ENCODE measurements at regions not wholly inside any gene's neighbourhood (a gene's known extent, or its start where the extent isn't known, plus 50 kb on each side); places are given as distances from the start of the nearest gene placed in this dataset.
"Not testable (repeated sequence)": the region's sequence is repeated elsewhere in the genome, so short reads cannot be mapped to it uniquely, and the experiment has no call there.

GRCh38 chr2:88860421-88861075 lies 169.1 kb downstream of the RPIA start:
- no peak for DNase-seq (ENCODE audit: low spot score)

GRCh38 chr2:88865801-88866371 lies 174.4 kb downstream of the RPIA start:
- DNase-seq (ENCODE audit: low spot score): no peak

- no peak for DNase-seq (ENCODE audit: low spot score)
Measured at GRCh38 chr2:88866756-88867155, 175.3 kb downstream of the RPIA start.

- no peak for DNase-seq (ENCODE audit: low spot score)
Measured at GRCh38 chr2:88868861-88869260, 177.4 kb downstream of the RPIA start.

GRCh38 chr2:88870267-88870839 lies 178.9 kb downstream of the RPIA start:
- DNase-seq (ENCODE audit: low spot score): no peak

GRCh38 chr2:88871336-88871735 lies 179.9 kb downstream of the RPIA start:
- no peak for DNase-seq (ENCODE audit: low spot score)

GRCh38 chr2:88873620-88874019 lies 182.1 kb downstream of the RPIA start:
- DNase-seq (ENCODE audit: low spot score): no peak

GRCh38 chr2:88874063-88874657 lies 182.7 kb downstream of the RPIA start:
- DNase-seq (ENCODE audit: low spot score): peak; percentile 43

- no peak for DNase-seq (ENCODE audit: low spot score)
Measured at GRCh38 chr2:88875736-88876135, 184.3 kb downstream of the RPIA start.

- DNase-seq (ENCODE audit: low spot score): peak; percentile 63
Measured at GRCh38 chr2:88880441-88880953, 189.0 kb downstream of the RPIA start.

GRCh38 chr2:88885275-88885674 lies 193.8 kb downstream of the RPIA start:
- no peak for DNase-seq (ENCODE audit: low spot score)

GRCh38 chr2:88885679-88886416 lies 194.4 kb downstream of the RPIA start:
- DNase-seq (ENCODE audit: low spot score): no peak

- DNase-seq (ENCODE audit: low spot score): not testable (repeated sequence)
Measured at GRCh38 chr2:88887466-88887865, 196.0 kb downstream of the RPIA start.

GRCh38 chr2:88892207-88892606 lies 200.7 kb downstream of the RPIA start:
- no peak for DNase-seq (ENCODE audit: low spot score)

GRCh38 chr2:88892788-88893187 lies 201.3 kb downstream of the RPIA start:
- DNase-seq (ENCODE audit: low spot score): no peak

- DNase-seq (ENCODE audit: low spot score): no peak
Measured at GRCh38 chr2:88896971-88897370, 205.5 kb downstream of the RPIA start.

GRCh38 chr2:88897715-88898114 lies 206.2 kb downstream of the RPIA start:
- no peak for DNase-seq (ENCODE audit: low spot score)

- DNase-seq (ENCODE audit: low spot score): peak; percentile 49
Measured at GRCh38 chr2:88903749-88904353, 212.4 kb downstream of the RPIA start.

- DNase-seq (ENCODE audit: low spot score): no peak
Measured at GRCh38 chr2:88913280-88913679, 221.8 kb downstream of the RPIA start.

GRCh38 chr2:88919087-88919738 lies 227.7 kb downstream of the RPIA start:
- DNase-seq (ENCODE audit: low spot score): peak; percentile 24

- DNase-seq (ENCODE audit: low spot score): not testable (repeated sequence)
Measured at GRCh38 chr2:88920399-88920798, 228.9 kb downstream of the RPIA start.

All from kidney tubule cell (primary cell).